Karpas-422 (cell line): ENCODE measurements at regions not wholly inside any gene's neighbourhood (a gene's known extent, or its start where the extent isn't known, plus 50 kb on each side); places are given as distances from the start of the nearest gene placed in this dataset.

ENCODE experiments used
- DNase-seq: peaks from one replicate; pipeline ENCODE4 v3.0.0-alpha.2; 2015
- H2AFZ ChIP-seq: fragments of 200-600 bp; sonication (generic); 2 replicates; pipeline ENCODE4 v1.6.1; 2014; ENCODE audit warnings: antibody characterized with exemption, low read length, mixed read lengths
- H3K27ac ChIP-seq: fragments of 200-600 bp; sonication (generic); 2 replicates; pipeline ENCODE4 v1.5.1; 2014; ENCODE audit warnings: mild to moderate bottlenecking, low read length, moderate library complexity
- H3K27me3 ChIP-seq: fragments of 200-600 bp; sonication (generic); 2 replicates; pipeline ENCODE4 v1.6.1; 2014; ENCODE audit warnings: low read length, mixed read lengths
- H3K36me3 ChIP-seq: fragments of 200-600 bp; sonication (generic); 2 replicates; pipeline ENCODE4 v1.6.1; 2014; ENCODE audit warnings: low read length, mixed read lengths; ENCODE audit not compliant: insufficient read depth
- H3K4me1 ChIP-seq: fragments of 200-600 bp; sonication (generic); 2 replicates; pipeline ENCODE4 v1.6.1; 2014; ENCODE audit warnings: mild to moderate bottlenecking, low read length, mixed read lengths
- H3K4me2 ChIP-seq: fragments of 200-600 bp; sonication (generic); 2 replicates; pipeline ENCODE4 v1.6.1; 2014; ENCODE audit warnings: low read length, low read depth, mild to moderate bottlenecking; ENCODE audit not compliant: poor library complexity, severe bottlenecking
- H3K4me3 ChIP-seq: fragments of 200-600 bp; sonication (generic); 2 replicates; pipeline ENCODE4 v1.5.1; 2014; ENCODE audit warnings: mild to moderate bottlenecking, antibody characterized with exemption, low read length, mixed read lengths
- H3K79me2 ChIP-seq: fragments of 200-600 bp; sonication (generic); 2 replicates; pipeline ENCODE4 v1.6.1; 2014; ENCODE audit warnings: mild to moderate bottlenecking, low read length, mixed read lengths
- H3K9ac ChIP-seq: fragments of 200-600 bp; sonication (generic); 2 replicates; pipeline ENCODE4 v1.6.0; 2014; ENCODE audit warnings: low read length
- H3K9me2 ChIP-seq: fragments of 200-600 bp; sonication (generic), shearing (Covaris generic); replicated peaks from 2 replicates; pipeline ENCODE4 v1.6.0; 2014; ENCODE audit warnings: mild to moderate bottlenecking, low read length, moderate library complexity; ENCODE audit not compliant: insufficient read depth
- H3K9me3 ChIP-seq: fragments of 300-700, 200-600 bp; sonication (generic); 2 replicates; pipeline ENCODE4 v1.6.1; 2014; ENCODE audit warnings: low read length, mixed read lengths
- H4K20me1 ChIP-seq: fragments of 200-600 bp; sonication (generic); 2 replicates; pipeline ENCODE4 v1.6.1; 2014; ENCODE audit warnings: mild to moderate bottlenecking, antibody characterized with exemption, low read length, low read depth; ENCODE audit not compliant: insufficient read depth

- DNase-seq: no peak
- Histone ChIP-seq H4K20me1 (no peaks in the 10 kb centered on the region), H2AFZ (no peak overlapping the region), H3K27ac (no peak overlapping the region), H3K79me2 (no peaks in the 10 kb centered on the region), H3K9me2 (no peaks in the 10 kb centered on the region), H3K4me3 (no peak overlapping the region), H3K27me3 (no peaks in the 10 kb centered on the region), H3K4me1 (no peaks in the 10 kb centered on the region), H3K9ac (no peak overlapping the region), H3K36me3 (no peaks in the 10 kb centered on the region), H3K9me3 (no peaks in the 10 kb centered on the region), H3K4me2 (no peak overlapping the region)
These were observed 527.8 kb downstream of the METTL15 start for GRCh38 chr11:28636033-28636432.

GRCh38 chr11:28632338-28632737, 524.1 kb downstream of the METTL15 start:
- H3K9me2 ChIP-seq: no peaks in the 10 kb centered on the region
- H3K27me3 ChIP-seq: no peaks in the 10 kb centered on the region
- H3K4me2 ChIP-seq: no peak overlapping the region
- H3K9ac ChIP-seq: no peak overlapping the region
- DNase-seq: no peak
- H2AFZ ChIP-seq: no peak overlapping the region
- no peaks in the 10 kb centered on the region for H3K4me1 ChIP-seq
- H3K9me3 ChIP-seq: no peaks in the 10 kb centered on the region
- H3K36me3 ChIP-seq: no peaks in the 10 kb centered on the region
- H3K27ac ChIP-seq: no peak overlapping the region
- no peak overlapping the region for H3K4me3 ChIP-seq
- no peaks in the 10 kb centered on the region for H4K20me1 ChIP-seq
- H3K79me2 ChIP-seq: no peaks in the 10 kb centered on the region

- Histone ChIP-seq H3K9me3 (no peaks in the 10 kb centered on the region), H3K9ac (no peak overlapping the region), H3K4me2 (no peak overlapping the region), H3K4me1 (no peaks in the 10 kb centered on the region), H3K79me2 (no peaks in the 10 kb centered on the region), H3K36me3 (no peaks in the 10 kb centered on the region), H2AFZ (no peak overlapping the region), H3K4me3 (no peak overlapping the region), H3K9me2 (no peaks in the 10 kb centered on the region), H4K20me1 (no peaks in the 10 kb centered on the region), H3K27ac (no peak overlapping the region), H3K27me3 (no peaks in the 10 kb centered on the region)
- no peak for DNase-seq
These were observed 523.0 kb downstream of the METTL15 start for GRCh38 chr11:28631148-28631547.

- Histone ChIP-seq H3K4me1 (no peaks in the 10 kb centered on the region), H3K9me3 (no peaks in the 10 kb centered on the region), H3K36me3 (no peaks in the 10 kb centered on the region), H3K4me3 (no peak overlapping the region), H3K27ac (no peak overlapping the region), H3K9ac (no peak overlapping the region), H3K9me2 (no peaks in the 10 kb centered on the region), H3K4me2 (no peak overlapping the region), H2AFZ (no peak overlapping the region), H3K27me3 (no peaks in the 10 kb centered on the region), H3K79me2 (no peaks in the 10 kb centered on the region), H4K20me1 (no peaks in the 10 kb centered on the region)
- no peak for DNase-seq
These were observed 521.0 kb downstream of the METTL15 start for GRCh38 chr11:28629235-28629634.

- H3K4me2 ChIP-seq: no peak overlapping the region
- no peak overlapping the region for H3K27ac ChIP-seq
- no peaks in the 10 kb centered on the region for H3K79me2 ChIP-seq
- H4K20me1 ChIP-seq: no peaks in the 10 kb centered on the region
- no peaks in the 10 kb centered on the region for H3K9me2 ChIP-seq
- DNase-seq: no peak
- H3K4me1 ChIP-seq: no peaks in the 10 kb centered on the region
- H3K4me3 ChIP-seq: no peak overlapping the region
- H2AFZ ChIP-seq: no peak overlapping the region
- H3K9ac ChIP-seq: no peak overlapping the region
- H3K27me3 ChIP-seq: no peaks in the 10 kb centered on the region
- H3K9me3 ChIP-seq: no peaks in the 10 kb centered on the region
- no peaks in the 10 kb centered on the region for H3K36me3 ChIP-seq
These were observed 520.2 kb downstream of the METTL15 start for GRCh38 chr11:28628412-28628811.

- Histone ChIP-seq H2AFZ (no peak overlapping the region), H3K9ac (no peak overlapping the region), H4K20me1 (no peaks in the 10 kb centered on the region), H3K4me3 (no peak overlapping the region), H3K4me2 (no peak overlapping the region), H3K27me3 (no peaks in the 10 kb centered on the region), H3K36me3 (no peaks in the 10 kb centered on the region), H3K79me2 (no peaks in the 10 kb centered on the region), H3K9me2 (no peaks in the 10 kb centered on the region), H3K27ac (no peak overlapping the region), H3K9me3 (no peaks in the 10 kb centered on the region), H3K4me1 (no peaks in the 10 kb centered on the region)
- DNase-seq: no peak
These were observed 519.6 kb downstream of the METTL15 start for GRCh38 chr11:28627690-28628255.

GRCh38 chr11:28625532-28625931, 517.3 kb downstream of the METTL15 start:
- Histone ChIP-seq H3K27ac (no peak overlapping the region), H3K9me2 (no peaks in the 10 kb centered on the region)

GRCh38 chr11:28621753-28622152, 513.6 kb downstream of the METTL15 start:
- H3K4me1 ChIP-seq: no peaks in the 10 kb centered on the region
- H3K27me3 ChIP-seq: no peaks in the 10 kb centered on the region
- DNase-seq: no peak
- H4K20me1 ChIP-seq: no peaks in the 10 kb centered on the region
- no peaks in the 10 kb centered on the region for H3K9me3 ChIP-seq
- no peak overlapping the region for H3K9ac ChIP-seq
- no peak overlapping the region for H2AFZ ChIP-seq
- no peak overlapping the region for H3K4me3 ChIP-seq
- no peak overlapping the region for H3K27ac ChIP-seq
- H3K4me2 ChIP-seq: no peak overlapping the region
- no peaks in the 10 kb centered on the region for H3K36me3 ChIP-seq
- no peaks in the 10 kb centered on the region for H3K9me2 ChIP-seq
- no peaks in the 10 kb centered on the region for H3K79me2 ChIP-seq

More at GRCh38 chr11:28625532-28625931, 517.3 kb downstream of the METTL15 start:
- Histone ChIP-seq H3K4me1 (no peaks in the 10 kb centered on the region), H2AFZ (no peak overlapping the region), H3K9ac (no peak overlapping the region), H3K27me3 (no peaks in the 10 kb centered on the region), H4K20me1 (no peaks in the 10 kb centered on the region), H3K4me2 (no peak overlapping the region), H3K79me2 (no peaks in the 10 kb centered on the region), H3K36me3 (no peaks in the 10 kb centered on the region), H3K4me3 (no peak overlapping the region), H3K9me3 (no peaks in the 10 kb centered on the region)
- DNase-seq: no peak
